Heart right ventricle (tissue), 16 donors: ENCODE measurements at regions not wholly inside any gene's neighbourhood (a gene's known extent, or its start where the extent isn't known, plus 50 kb on each side); places are given as distances from the start of the nearest gene placed in this dataset.

Experiments
- ATAC-seq, 8 donors: fragments of 200-7000 bp; cut with Tn5 transposase; one replicate each; pipeline ENCODE4 v1.9.1; 2020; ENCODE audit warnings: mild to moderate bottlenecking in 8 of 8, moderate library complexity in 8 of 8, moderate number of reproducible peaks in 1 of 8
- DNase-seq, 2 donors: peaks; one replicate each; pipeline ENCODE4 v3.0.0-alpha.2; 2020
- H3K27ac ChIP-seq, 10 donors: fragments of 200-600 bp; sonication (generic) in 2 of 10; one replicate each; pipeline versions ENCODE4 v1.5.0 to v1.8.0; 2020 to 2022; ENCODE audit warnings: mild to moderate bottlenecking in 3 of 10
- H3K27me3 ChIP-seq, 7 donors: fragments of 200-600 bp; one replicate each; pipeline ENCODE4 v1.8.0; 2021 to 2022; ENCODE audit warnings: mild to moderate bottlenecking in 2 of 7
- H3K36me3 ChIP-seq, 9 donors: fragments of 200-600 bp; sonication (generic) in 1 of 9; one replicate each; pipeline versions ENCODE4 v1.5.0 to v1.8.0; 2020 to 2022; ENCODE audit warnings: mild to moderate bottlenecking in 2 of 9
- H3K4me1 ChIP-seq, 9 donors: fragments of 200-600 bp; sonication (generic) in 1 of 9; one replicate each; pipeline versions ENCODE4 v1.5.0 to v1.8.0; 2020 to 2022; ENCODE audit warnings: mild to moderate bottlenecking in 4 of 9
- H3K4me3 ChIP-seq, 10 donors: fragments of 200-600 bp; sonication (generic) in 2 of 10; one replicate each; pipeline versions ENCODE4 v1.5.0 to v1.8.0; 2020 to 2022; ENCODE audit warnings: mild to moderate bottlenecking in 7 of 10, moderate library complexity in 2 of 10
- H3K9me3 ChIP-seq, 11 donors: fragments of 200-600 bp in 10 of 11; sonication (generic) in 2 of 11; one replicate each; pipeline versions ENCODE4 v1.5.0 to v1.8.0; 2013 to 2022; ENCODE audit warnings: mild to moderate bottlenecking in 2 of 11, control low read depth in 1 of 11, moderate library complexity in 1 of 11
- CTCF ChIP-seq, 9 donors: fragments of 200-600 bp; sonication (generic) in 2 of 9; IDR thresholded peaks; one replicate each; pipeline versions ENCODE4 v1.5.0 to v1.8.0; 2021 to 2022; ENCODE audit warnings: antibody characterized with exemption in 9 of 9, mild to moderate bottlenecking in 5 of 9, moderate library complexity in 1 of 9
- WGBS, 2 donors: extraction: QIAGEN DNeasy Blood & Tissue Kit; methylation state at CpG; one replicate each; pipeline ENCODE4 v1.1.7; 2013; ENCODE audit warnings: inconsistent platforms in 1 of 2; 5-methylcytosine and 5-hydroxymethylcytosine counted together
- intact Hi-C, 10 donors: fragments of 100-400 bp; cut with DNase I; formaldehyde crosslinking; loops; one replicate each; pipeline versions ENCODE4 v1.11.1 to v1.14.2; 2022
- donor health status: Arrhythmogenic right ventricular cardiomyopathy.
- donor health status: ischemic (EF 13 %, LVEDD 7.1; RV severe dilation, severe dysfunction).
- donor health status: healthy with polysubstance abuse.
- donor health status: DM: no; HTN: yes; CAD: no.
- donor health status: DM: no; HTN: no; CAD: no.
- donor health status: ischemic (EF 25% LVEDD 6.9; RV normal size, moderate dysfunction).
- donor health status: ischemic (EF 25% LVEDD 5.7; RV mildly dilated, moderate dysfunction).
- donor health status: healthy.
- donor health status: DM: yes; HTN: yes; CAD: no.
- donor health status: Ischemic cardiomyopathy.
- donor health status: ischemic (EF 35%, LVEDD 5.7; RV mildly dilated, moderate dysfunction).
- donor health status: nonischemic (EF 11% LVEDD 7.7; RV severe dilation, severe dysfunction).
- donor health status: DM: yes; HTN: yes; CAD: no.
- donor health status: PGD.
- donor health status: ischemic (EF 29% LVEDD 5.4; RV normal size, mild dysfunction).
- donor health status: nonischemic (EF 23%, LVEDD 6.1; RV moderate dilation, normal function).

- WGBS, 2 donors: 66 to 69% methylated on average over 2 of the region's 2 CpGs
- Histone ChIP-seq H3K27ac (no peak overlapping the region), H3K4me3 (no peak overlapping the region), H3K36me3 (no peaks in the 10 kb centered on the region), H3K4me1 (no peaks in the 10 kb centered on the region), H3K27me3 (peaks cover 0 to 3% (median 0%) of the 10 kb centered on the region in 7 donors), H3K9me3 (no peaks in the 10 kb centered on the region)
- ATAC-seq (no peak), DNase-seq (no peak)
- no peak for TF ChIP-seq CTCF (IDR thresholded peaks at IDR 0.05)
- intact Hi-C loops: no loop called here
These were observed 226.4 kb upstream of the RRP15 start for GRCh38 chr1:218058730-218059129.

DNA sequence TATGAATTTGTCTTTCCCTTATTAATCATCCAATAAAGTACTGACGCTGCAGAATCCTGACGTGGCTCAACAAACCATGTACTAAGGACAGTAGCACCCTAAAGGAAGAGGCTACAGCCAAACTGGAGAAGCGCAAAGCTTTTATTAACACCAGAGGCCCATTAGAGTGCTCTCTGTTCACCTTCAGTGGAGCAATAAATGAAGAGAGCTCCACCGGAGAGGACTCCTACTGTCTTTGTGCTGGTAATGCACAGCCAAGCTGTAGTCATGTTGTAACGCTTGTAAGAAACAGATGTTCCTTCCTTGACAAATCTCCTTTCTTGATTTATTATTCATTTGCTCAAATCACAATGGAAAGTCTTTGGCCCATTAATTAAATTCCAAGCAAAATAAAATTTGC lies 220.7 kb upstream of the RRP15 start:
- H3K36me3 ChIP-seq: no peaks in the 10 kb centered on the region
- no peak overlapping the region for H3K27ac ChIP-seq
- intact Hi-C loops: no loop called here
- ATAC-seq (no peak), DNase-seq (no peak)
- no peaks in the 10 kb centered on the region for H3K4me1 ChIP-seq
- WGBS, 2 donors: 84 to 86% methylated on average over 5 of the region's 5 CpGs
- TF ChIP-seq CTCF (IDR thresholded peaks at IDR 0.05): no peak
- H3K9me3 ChIP-seq: peaks cover 0 to 9% (median 0%) of the 10 kb centered on the region in 11 donors
- no peak overlapping the region for H3K4me3 ChIP-seq
- peaks cover 0 to 3% (median 0%) of the 10 kb centered on the region in 7 donors for H3K27me3 ChIP-seq

GRCh38 chr1:218066332-218066731 lies 218.8 kb upstream of the RRP15 start:
- no peaks in the 10 kb centered on the region for H3K36me3 ChIP-seq
- no peak for TF ChIP-seq CTCF (IDR thresholded peaks at IDR 0.05)
- no peaks in the 10 kb centered on the region for H3K4me1 ChIP-seq
- no peak overlapping the region for H3K27ac ChIP-seq
- H3K27me3 ChIP-seq: no peaks in the 10 kb centered on the region
- intact Hi-C loops: no loop called here
- DNase-seq (no peak), ATAC-seq (no peak)
- peaks cover 0 to 9% (median 0%) of the 10 kb centered on the region in 11 donors for H3K9me3 ChIP-seq
- WGBS, 2 donors: 61 to 79% methylated on average over 3 of the region's 3 CpGs
- no peak overlapping the region for H3K4me3 ChIP-seq

DNA sequence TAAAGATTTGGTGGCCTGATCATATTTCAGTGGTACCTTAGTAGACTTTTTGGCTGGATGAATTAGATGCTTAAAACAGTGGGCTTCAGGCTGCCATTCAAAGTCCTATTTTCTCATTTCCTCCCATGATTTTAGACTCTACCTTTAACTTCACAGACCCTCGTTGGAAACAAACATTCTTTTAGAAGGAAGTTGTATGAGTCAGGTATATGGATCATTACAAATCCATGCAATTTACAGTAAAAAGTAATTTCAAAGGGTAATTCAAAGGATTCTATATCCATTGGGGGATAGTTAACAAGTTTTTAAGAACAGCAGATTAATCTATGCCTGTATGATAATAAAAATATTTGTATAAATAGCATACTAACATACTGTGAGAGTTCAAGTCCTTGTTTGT lies 216.9 kb upstream of the RRP15 start:
- WGBS, 2 donors: 57 to 75% methylated on average over 1 of the region's 1 CpG
- no peak for ATAC-seq
- no peak overlapping the region for H3K4me3 ChIP-seq

More for the DNA sequence above, 216.9 kb upstream of the RRP15 start:
- H3K27me3 ChIP-seq: no peaks in the 10 kb centered on the region
- intact Hi-C loops: no loop called here
- TF ChIP-seq CTCF (IDR thresholded peaks at IDR 0.05): no peak
- H3K36me3 ChIP-seq: no peaks in the 10 kb centered on the region
- peaks cover 0 to 9% (median 0%) of the 10 kb centered on the region in 11 donors for H3K9me3 ChIP-seq
- no peaks in the 10 kb centered on the region for H3K4me1 ChIP-seq
- no peak for DNase-seq
- H3K27ac ChIP-seq: no peak overlapping the region
